ENCODE measurements at regions not wholly inside any gene's neighbourhood (a gene's known extent, or its start where the extent isn't known, plus 50 kb on each side); places are given as distances from the start of the nearest gene placed in this dataset.

- H3K9me3 ChIP-seq (ENCODE audit: low read depth): no peaks in the 10 kb centered on the region
- no peak for DNase-seq (ENCODE audit: low read depth in 1 of 2, low spot score in 1 of 2)
- H3K4me1 ChIP-seq (ENCODE audit: low read depth): peaks cover 3% of the 10 kb centered on the region
- no peak overlapping the region for H3K27ac ChIP-seq
- H3K27me3 ChIP-seq: no peaks in the 10 kb centered on the region
- TF ChIP-seq CTCF (IDR thresholded peaks at IDR 0.05; ENCODE audit: low read depth, low read length): no peak
- no peak overlapping the region for H3K4me3 ChIP-seq
- no peaks in the 10 kb centered on the region for H3K36me3 ChIP-seq
Measured at GRCh38 chr6:95515975-95516374, 61.4 kb upstream of the MANEA start.

GRCh38 chr6:95517004-95517403 is 60.3 kb upstream of the MANEA start:
- Histone ChIP-seq H3K27me3 (no peaks in the 10 kb centered on the region), H3K27ac (no peak overlapping the region), H3K4me1 (ENCODE audit: low read depth) (peaks cover 3% of the 10 kb centered on the region), H3K9me3 (ENCODE audit: low read depth) (no peaks in the 10 kb centered on the region), H3K4me3 (no peak overlapping the region), H3K36me3 (no peaks in the 10 kb centered on the region)
- no peak for DNase-seq (ENCODE audit: low read depth in 1 of 2, low spot score in 1 of 2)
- TF ChIP-seq CTCF (IDR thresholded peaks at IDR 0.05; ENCODE audit: low read depth, low read length): no peak

- no peaks in the 10 kb centered on the region for H3K9me3 ChIP-seq (ENCODE audit: low read depth)
- H3K4me3 ChIP-seq: no peak overlapping the region
- no peak for DNase-seq (ENCODE audit: low read depth in 1 of 2, low spot score in 1 of 2)
- H3K4me1 ChIP-seq (ENCODE audit: low read depth): peaks cover 3% of the 10 kb centered on the region
- H3K36me3 ChIP-seq: no peaks in the 10 kb centered on the region
- H3K27ac ChIP-seq: no peak overlapping the region
- TF ChIP-seq CTCF (IDR thresholded peaks at IDR 0.05; ENCODE audit: low read depth, low read length): no peak
- H3K27me3 ChIP-seq: no peaks in the 10 kb centered on the region
Measured at GRCh38 chr6:95517568-95517967, 59.8 kb upstream of the MANEA start.

GRCh38 chr6:95518630-95519227 is 58.6 kb upstream of the MANEA start:
- Histone ChIP-seq H3K27me3 (no peaks in the 10 kb centered on the region), H3K4me3 (no peak overlapping the region), H3K36me3 (no peaks in the 10 kb centered on the region), H3K27ac (no peak overlapping the region), H3K9me3 (ENCODE audit: low read depth) (no peaks in the 10 kb centered on the region), H3K4me1 (ENCODE audit: low read depth) (peaks cover 3% of the 10 kb centered on the region)
- no peak for DNase-seq (ENCODE audit: low read depth in 1 of 2, low spot score in 1 of 2)
- no peak for TF ChIP-seq CTCF (IDR thresholded peaks at IDR 0.05; ENCODE audit: low read depth, low read length)

GRCh38 chr6:95519228-95520037 is 57.9 kb upstream of the MANEA start:
- Histone ChIP-seq H3K4me1 (ENCODE audit: low read depth) (peaks cover 3% of the 10 kb centered on the region), H3K9me3 (ENCODE audit: low read depth) (no peaks in the 10 kb centered on the region), H3K27ac (no peak overlapping the region), H3K4me3 (no peak overlapping the region), H3K36me3 (no peaks in the 10 kb centered on the region), H3K27me3 (no peaks in the 10 kb centered on the region)
- no peak for TF ChIP-seq CTCF (IDR thresholded peaks at IDR 0.05; ENCODE audit: low read depth, low read length)
- no peak for DNase-seq (ENCODE audit: low read depth in 1 of 2, low spot score in 1 of 2)

All from cardiac muscle cell (in vitro differentiated cells and primary cell).